NCI-H2107 treated with DMSO at 0.1 percent for 48 hours (cell line): ENCODE measurements at regions not wholly inside any gene's neighbourhood (a gene's known extent, or its start where the extent isn't known, plus 50 kb on each side); places are given as distances from the start of the nearest gene placed in this dataset.

Source experiments
- DNase-seq: peaks from one replicate; lab custom pipeline; 2025; ENCODE audit not compliant: unreplicated experiment; lab: John Stamatoyannopoulos, UW

- no peak for DNase-seq
Measured at GRCh38 chrX:15918003-15918402, 63.4 kb upstream of the AP1S2 start.

DNA sequence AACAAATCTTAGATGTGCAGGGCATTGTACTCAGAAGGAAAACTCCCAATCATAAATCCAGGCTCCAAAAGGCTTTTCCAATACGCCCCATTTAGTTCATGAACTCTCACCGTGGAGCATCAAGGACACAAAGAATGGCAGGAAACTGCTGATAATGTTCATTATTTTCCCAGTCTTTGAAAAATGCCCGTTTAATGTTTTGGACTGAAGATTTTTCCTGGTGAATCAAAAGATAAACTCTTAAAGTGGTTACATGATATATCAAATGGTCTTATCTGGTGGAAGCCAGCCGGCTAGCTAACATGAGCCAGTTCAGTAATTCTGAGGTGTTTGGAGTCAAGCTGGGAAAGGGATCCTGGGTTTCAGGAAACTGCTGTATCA, 62.1 kb upstream of the AP1S2 start:
- no peak for DNase-seq

GRCh38 chrX:15915959-15916703, 61.5 kb upstream of the AP1S2 start:
- DNase-seq = no peak

- no peak for DNase-seq
Measured at GRCh38 chrX:15914486-15914885, 59.9 kb upstream of the AP1S2 start.

DNA sequence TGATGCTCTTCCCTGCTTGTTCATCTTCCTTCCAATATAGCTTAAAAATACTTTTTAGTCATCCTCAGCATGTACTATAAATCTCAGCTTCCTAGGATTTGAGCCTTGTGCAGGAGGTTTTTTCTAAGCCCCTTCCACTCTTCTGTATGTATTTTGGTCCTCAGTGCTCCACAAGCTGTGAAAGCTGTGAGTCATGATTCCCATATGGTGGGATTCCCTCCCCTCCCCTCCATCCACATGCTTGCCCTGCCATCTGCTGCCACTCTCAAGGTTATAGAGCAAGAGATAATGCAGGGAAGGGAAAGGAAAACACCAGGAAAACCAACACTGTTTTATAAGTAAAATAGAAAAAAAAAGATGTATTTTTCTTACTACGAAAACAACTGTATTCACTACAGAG, 58.5 kb upstream of the AP1S2 start:
- no peak for DNase-seq

GRCh38 chrX:15911734-15912550, 57.3 kb upstream of the AP1S2 start:
- DNase-seq = no peak

DNA sequence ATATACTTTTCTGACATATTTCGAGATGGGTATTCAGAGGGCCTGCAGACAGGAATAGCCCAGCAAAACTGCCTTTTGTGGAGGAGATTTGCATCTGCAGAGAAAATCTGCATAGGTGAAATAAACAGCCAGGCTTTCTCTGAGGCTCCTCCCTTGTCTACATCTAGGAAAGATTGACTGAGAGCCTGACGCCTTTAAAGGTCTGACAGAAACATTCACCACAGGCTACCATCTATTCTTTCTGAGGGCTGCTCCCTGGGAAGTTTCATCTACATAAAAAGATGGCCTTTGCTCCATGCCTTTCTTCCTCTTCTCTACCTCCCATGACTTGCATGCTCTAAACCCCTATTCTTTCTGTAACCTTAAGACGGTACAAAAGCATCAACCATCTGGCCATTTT, 55.0 kb upstream of the AP1S2 start:
- no peak for DNase-seq

DNA sequence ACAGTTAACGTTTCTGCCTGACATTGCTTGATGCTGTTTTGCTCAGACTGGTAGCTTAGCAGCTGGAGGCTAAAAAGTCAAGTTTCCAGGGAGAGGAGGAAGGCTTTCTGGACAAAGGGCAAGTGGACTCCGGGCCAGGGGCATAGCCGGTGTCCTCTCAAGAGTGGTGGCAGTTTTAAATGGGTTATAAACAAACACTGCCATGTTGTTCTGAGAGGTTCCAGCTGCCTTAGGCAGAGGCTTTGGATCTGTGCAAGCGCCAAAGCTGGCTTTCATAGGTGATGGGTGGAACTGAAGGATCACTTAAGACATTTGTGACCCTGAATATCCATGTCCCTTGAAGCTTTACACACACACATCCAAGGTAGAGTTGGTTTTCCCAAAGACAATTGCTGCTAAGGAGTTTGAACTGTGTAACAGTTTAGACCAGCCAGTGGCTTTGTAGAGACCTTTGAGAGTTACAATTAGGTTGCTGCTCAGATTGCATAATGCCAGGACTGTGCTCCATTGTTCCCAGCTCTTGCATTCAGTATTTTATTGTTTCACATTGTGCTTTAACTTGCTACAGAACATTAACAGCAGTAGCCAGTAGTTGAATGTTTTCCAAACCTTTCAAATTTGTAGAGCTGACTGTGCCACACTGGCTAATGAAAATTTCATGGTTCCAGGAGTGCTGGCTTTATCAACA, 54.1 kb upstream of the AP1S2 start:
- DNase-seq = peak; percentile 51

- no peak for DNase-seq
Measured at GRCh38 chrX:15906041-15906943, 51.7 kb upstream of the AP1S2 start.
